ENCODE measurements at regions not wholly inside any gene's neighbourhood (a gene's known extent, or its start where the extent isn't known, plus 50 kb on each side); places are given as distances from the start of the nearest gene placed in this dataset.
"Not testable (repeated sequence)": the region's sequence is repeated elsewhere in the genome, so short reads cannot be mapped to it uniquely, and the experiment has no call there.

DNA sequence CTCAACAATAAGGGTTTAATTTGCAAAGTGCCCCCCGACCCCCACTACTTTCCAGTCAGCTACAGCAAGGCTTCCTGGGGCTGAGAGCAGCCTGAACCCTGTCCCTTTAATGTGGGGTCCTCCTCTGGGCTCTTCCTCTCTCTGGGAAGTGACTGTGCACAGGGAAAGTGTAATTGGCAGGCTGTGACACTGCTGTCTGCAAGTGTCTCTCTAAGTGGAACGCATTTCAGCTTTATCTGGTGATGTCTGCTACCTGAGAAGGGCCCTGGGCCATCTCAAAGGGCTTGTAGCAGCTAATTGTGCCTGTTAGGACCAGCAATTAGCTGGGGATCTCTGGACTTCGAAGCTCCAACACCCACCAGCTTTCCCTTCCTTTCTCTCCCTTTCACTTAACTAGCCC lies 406.6 kb downstream of the TSHZ3 start:
- no peak for DNase-seq

DNA sequence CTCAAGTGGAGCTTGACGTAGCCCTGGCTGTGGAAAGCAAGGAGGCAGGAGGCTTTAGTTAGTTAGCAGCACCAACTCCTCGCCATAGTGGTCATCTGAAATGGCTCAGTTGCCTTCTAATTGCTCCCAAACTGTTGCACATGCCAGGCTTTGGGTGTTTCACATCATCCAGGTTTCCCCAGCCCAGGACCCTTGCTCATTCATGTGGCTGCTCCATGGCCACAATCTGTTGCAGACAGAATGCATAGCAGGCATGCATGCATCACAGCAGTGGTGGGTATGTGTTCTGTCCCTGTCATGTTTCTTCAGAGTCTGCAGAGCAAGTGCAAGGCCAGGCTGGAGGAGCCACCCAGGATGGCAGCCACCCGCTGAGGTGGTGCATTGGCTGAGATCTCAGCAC lies 407.6 kb downstream of the TSHZ3 start:
- DNase-seq: no peak

DNA sequence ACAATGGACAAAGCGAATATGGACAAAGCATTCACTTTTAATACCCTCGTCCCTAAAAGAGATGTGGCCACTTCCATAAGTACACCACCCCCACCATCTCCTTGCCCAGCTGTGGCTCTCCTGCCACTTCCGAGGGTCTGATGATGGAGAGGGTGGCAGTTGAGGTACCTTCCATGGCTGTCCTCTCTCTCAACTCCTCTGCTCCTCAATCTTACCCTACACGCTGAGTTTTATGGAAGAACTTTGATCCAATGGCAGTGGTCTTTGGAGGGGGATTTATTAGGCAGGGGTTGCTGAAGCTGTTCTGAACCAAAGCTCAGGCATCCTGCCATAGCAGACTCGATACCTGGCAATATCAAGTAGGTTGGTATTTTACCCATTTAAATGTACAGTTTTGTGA lies 413.0 kb downstream of the TSHZ3 start:
- DNase-seq: no peak

DNA sequence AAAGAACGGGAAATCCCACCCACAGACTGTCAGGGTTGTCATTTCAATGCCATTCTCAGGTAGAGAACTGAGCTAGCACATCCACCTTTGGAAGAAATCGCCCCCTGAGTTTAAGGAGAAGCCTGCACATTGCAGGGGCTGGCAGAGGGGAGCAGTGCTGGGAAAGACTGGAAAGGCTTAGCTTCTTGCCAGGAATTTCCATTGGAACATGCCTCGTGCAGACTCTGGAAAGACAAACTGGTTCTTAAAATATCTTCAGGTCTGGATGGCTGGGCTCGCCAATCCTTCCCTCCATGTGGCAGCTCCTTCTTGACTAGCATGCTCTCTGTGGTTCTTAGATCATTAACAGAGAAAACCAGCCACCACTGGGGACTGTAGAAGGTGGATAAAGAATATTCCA lies 414.1 kb downstream of the TSHZ3 start:
- DNase-seq: no peak

DNA sequence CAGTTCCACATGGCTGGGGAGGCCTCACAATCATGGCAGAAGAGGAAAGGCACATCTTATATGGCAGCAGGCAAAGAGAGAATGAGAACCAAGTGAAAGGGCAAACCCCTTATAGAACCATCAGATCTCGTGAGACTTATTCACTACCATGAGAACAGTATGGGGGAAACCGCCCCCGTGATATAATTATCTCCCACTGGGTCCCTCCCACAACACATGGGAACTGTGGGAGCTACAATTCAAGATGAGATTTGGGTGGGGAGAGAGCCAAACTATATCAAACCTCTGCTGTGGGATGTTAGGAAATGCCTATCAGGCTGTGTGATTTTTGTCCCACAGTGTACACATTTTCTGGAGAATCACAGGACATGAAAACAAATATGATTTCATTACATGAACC lies 415.8 kb downstream of the TSHZ3 start:
- DNase-seq: not testable (repeated sequence)

DNA sequence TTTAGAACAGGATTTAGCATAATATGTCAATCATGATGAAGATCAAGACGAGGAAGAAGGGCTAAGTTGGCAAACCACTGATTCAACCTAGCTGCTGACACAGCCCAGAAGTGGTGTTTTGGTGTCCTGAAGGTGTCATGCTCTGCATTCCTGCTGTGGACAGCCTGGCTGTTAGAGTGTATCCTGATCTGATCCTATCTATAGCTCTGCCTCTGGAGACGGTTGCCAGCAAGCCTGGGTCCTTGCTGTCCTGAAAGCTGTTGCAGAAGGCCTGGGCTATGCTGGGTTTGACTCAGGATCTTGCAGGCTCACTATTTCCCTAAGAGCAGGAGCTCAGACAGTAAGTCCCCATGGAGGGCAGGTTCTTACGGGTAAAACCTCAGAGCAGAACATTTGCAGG lies 416.4 kb downstream of the TSHZ3 start:
- DNase-seq: no peak

DNA sequence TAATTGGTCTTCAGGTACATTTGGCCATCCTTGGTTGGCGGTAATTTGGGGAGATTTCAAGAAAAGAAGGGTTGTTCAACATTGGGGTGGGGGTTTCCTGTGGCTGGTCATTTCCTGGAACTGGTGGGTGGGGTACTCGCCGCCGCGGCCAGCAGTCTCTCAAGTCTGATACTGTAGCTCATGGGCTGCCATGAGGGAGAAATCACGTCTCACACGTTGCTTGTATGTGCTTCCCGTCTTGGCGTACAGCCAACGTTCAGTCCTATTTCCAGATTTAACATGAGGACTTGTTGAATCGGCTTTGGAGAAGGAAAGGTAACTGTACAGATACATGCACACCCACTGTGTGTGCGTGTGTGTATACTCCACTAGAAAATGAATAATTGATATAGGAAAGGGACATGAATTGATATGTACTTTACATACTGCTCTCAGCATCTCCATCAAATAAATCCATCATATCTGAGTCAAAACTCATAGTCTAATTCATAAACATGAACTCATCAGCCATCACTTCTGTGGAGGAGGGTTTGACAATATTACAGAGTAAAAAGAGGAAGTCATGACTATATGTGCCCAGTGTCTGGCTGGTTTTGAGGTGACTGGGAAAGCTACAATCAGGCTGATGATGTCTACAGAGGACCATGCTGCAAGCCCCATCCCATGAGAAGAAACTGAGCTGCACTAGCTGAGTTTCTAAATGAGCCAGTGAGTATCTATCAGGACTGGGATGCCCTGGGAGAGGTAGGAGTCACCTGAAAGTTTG lies 418.1 kb downstream of the TSHZ3 start:
- no peak for DNase-seq

DNA sequence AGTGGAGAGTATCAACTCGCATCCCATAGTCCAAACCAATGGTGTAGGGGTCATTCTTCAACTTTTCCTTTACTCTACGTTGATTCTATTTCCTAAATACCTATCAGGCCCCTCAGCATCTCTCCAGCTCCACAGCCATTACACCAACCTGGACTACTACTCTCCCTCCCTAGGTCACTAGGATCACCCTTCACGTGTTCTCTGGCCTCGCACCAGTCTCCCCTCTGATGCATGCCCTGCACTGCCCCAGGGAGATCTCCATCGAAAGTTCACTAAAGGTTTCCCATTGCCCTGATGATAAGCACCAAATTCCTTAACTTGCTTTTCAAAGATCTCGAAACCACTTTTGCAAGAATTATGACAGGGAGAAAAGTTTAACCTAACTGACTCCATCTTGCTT lies 421.5 kb downstream of the TSHZ3 start:
- DNase-seq: no peak

DNA sequence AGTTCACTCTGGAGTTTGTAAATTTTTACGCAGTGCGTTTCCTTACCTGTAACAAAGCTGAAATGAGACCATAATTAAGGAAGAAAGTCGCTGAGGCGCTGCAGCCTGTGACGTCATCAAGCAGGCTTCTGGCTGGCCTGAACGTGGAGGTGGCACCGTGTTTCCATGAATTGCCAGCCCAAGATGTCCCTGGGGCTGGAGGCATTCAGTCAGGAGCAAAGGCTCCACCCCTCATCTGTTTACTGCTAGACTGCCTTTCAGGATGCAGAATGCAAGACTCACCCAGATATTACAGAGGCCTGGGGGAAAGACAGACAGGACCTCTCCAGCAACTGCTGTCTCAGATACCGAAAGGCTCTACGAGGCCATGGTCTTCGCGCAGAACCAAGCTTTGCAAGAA lies 424.6 kb downstream of the TSHZ3 start:
- DNase-seq: no peak

DNA sequence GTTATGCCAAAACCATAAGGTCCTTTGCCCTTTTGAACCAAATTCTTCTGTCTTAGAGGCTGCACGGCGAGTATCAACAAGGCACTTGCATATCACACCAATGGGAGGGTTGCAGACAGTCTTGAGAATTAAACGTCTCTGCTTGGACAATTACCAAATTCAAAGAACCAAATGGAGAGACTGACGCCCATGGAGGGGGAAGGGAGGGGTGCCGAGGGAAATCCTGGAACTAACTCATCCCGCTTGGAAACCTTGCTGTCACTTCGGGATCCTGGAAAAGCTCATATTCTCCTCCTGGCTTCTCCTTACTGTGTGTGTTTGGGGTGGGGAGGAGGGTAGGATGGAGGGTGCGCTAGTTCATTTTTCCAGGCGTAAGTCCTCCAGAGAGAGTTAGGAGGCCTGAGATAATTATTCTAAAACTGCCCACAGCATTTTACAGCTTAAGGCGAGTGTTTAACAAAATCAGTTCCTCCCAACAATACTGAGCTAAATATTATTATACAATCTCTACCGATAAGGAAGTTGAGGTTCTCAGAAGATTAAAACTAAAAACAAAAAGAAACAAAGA lies 425.1 kb downstream of the TSHZ3 start:
- no peak for DNase-seq

DNA sequence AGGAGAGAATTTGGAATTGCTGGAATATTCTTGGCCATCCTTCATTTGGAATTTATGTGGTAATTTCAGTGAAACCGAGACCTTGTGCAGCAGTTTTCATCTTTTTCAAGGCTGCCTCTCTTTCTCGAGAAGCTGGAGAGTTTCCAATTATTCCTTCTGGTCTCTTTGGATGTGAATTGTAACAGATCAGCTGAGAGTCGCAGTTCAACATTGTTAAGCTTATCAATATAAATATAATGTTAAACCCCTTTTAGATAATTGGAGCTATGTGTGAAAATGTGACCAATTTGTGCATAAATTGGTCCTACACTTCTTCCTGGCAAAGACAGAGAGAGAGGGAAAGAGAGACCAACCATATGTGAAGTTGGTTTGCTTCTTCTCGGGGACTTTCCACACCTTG lies 425.6 kb downstream of the TSHZ3 start:
- no peak for DNase-seq

DNA sequence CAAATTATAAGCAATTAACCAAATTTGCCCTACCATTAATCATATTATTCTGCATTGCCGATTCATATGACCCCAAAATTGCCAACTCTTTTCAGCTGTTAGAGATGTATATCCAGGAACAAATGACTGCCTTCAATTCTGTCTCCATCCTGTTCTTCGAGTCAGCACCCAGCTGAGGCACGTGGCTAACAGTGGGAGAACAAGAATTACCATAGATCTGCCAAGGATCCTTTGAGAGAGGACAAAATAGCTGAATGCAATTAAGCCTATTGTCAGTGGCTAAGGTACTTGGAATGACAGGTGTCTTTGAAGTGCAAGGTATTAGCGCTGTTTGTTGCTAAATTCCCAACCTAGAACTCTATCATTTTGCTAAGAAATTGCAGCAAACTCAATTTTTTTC lies 426.1 kb downstream of the TSHZ3 start:
- DNase-seq: no peak

DNA sequence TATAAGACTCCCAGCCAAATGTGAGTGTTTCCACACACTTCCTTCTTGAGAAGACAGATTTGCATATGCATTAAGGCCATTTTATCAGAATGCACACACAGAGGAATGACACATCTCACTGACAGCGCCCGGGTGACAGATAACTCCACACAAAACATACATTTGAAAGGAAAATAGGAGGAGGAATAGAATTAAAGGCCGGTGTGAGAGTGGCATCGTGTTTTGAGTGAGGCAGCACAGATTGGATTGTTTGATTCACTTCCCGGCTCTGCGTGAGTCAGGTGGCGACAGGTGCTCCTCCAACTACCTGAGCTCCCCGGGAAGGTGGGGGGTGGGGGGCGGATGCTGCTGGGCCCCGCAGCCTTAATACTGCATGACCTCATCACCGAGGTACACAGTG lies 429.0 kb downstream of the TSHZ3 start:
- DNase-seq: no peak

DNA sequence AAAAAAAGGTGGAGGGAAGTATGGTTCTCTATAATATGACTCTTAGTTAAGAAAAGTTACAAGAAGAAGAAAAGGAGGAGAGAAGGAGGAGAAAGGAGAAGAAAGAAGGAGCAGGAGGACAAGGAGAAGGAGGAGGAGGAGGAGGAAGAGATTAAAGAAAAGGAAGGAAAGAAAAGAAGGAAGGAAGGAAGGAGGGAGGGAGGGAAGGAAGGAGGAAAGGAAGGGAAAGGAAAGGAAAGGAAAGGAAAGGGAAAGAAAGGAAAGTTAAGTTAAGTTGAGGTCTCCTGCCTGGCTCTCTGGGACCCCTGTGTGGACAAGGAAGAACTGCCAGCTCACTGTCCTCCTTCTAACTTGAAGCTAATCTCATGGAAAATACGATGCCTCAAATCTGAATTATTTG lies 429.5 kb downstream of the TSHZ3 start:
- DNase-seq: no peak

DNA sequence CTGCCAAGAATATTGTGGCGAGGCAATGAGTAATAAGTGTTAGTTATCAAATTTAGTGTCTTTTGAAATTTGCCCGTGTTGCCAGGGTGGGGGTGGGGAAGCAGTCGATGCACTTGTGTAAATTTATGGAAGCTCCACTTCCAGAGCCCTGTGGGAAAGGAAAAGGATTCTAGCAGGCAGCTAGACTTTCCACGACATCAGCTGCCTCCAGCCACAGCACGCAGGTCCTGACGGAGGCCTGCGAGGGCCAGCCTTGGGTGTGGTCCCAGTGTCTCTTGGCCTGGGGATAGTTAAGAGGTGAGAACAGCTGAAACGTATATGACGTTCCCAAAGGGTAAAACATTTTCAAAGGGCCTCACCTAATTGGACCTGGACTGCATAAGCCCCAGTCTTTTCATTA lies 433.0 kb downstream of the TSHZ3 start:
- DNase-seq: no peak

DNA sequence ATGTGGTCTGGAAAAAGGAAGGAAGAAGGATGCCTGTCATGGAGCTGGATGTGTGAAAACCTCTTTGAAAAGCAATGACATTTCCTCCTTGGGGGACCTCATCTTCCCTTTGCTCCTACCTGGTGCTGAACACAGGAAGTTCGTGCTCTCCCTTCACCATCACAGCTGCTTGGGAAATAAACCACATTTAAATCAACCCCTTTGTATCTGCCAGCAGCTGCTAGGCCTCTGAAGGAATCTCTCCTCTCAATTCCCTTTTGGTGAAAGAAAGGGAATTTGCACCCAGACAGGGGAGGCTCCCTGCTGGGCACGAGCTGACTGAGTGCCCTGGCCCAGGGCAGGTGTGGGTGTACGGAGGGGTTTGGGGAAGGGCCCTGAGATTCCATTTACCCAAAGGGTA lies 437.7 kb downstream of the TSHZ3 start:
- no peak for DNase-seq

DNA sequence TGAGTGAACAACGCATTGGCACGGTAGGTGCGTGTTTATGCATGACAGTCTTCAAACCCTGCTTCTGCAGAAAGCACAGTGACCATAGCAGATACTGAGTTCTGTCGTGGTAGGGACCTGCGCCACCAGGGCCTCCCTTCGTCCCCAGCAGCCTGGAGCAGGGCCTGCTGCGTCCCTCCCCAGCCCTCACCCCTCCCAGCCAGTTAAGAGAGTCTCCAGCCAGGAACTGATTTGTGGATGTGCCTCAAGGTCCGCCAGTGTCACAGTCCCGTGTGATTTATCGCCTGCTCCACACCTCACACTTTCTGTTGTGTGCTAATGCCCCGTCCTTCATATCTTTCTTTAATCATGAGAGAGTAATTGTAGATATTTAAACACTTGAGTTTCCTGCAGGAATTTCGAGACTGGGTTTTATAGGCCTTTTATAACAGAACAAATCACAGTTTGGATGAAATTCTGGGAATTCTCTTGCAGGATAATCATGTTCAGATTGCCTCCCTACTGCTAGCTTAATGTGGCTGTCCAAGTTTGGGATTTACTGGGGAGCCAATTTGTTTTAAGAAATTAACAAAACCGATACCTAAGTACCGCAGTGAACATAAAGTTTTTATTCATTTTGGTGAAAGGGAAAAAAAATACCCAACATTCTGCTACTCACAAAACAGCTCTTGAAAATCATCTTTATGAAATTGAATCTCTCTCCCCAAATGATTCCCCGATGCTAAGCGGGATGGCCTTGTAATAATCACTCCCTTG lies 438.6 kb downstream of the TSHZ3 start:
- no peak for DNase-seq

DNA sequence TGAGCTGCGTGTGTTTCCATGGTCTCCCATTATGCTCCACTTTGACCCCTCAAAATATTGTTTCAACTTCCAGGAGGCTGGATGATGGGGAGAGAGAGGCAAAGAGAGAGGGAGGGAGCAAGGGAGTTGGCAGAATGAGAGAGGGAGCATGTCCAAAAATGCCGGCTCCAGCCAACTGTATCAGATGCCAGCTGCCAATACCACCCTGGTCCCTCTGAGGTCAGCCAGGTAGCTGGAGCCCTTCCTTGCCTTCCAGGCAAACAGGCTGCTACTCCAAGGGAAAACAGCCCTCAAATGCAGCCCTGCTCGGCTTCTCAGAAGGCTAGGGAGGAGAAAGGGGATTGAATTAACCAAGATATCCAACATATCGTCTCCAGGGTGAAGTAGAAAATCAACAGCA lies 440.0 kb downstream of the TSHZ3 start:
- DNase-seq: no peak

DNA sequence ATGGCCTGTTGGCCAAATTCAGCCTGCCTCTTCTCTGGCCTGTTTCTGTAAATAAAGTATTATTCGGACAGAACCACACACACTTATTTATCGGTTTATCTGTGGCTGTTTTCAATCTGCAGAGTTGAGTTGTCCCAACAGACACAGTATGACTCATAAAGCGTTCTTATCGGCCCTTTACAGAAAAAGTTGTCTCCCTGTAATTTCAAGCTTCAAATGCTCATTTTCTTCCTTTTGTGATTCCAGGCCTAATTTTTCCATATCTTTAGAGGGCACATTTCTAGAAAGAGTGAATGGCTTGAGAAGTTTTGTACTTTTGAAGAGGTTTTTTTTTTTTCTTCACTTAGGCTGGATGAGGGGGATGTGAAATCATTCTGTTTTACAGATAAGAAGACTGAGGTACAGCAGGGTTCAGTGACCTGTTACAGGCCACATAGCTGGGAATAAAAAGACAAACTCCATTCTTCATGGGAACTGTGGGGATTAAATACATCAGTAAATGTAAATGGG lies 440.9 kb downstream of the TSHZ3 start:
- DNase-seq: no peak

DNA sequence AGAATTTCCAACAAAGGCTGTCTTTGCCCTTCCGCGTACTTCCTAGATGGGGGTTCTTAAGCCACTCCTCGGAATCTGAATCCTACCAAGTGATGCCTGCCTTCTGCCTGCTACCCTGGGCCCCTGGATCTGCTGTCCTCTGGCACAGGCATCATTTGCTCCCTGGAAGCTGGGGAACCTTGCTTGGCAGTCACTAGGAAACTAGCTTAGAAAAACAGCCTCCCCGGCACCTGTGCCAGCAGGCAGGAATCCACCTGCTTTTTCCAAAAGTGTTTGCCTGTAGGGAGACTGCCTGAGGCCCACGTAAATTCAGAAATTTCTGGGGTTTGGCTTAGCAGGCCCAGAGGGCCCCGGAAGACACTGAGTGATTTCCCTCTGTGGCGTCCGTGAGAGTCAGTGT lies 442.4 kb downstream of the TSHZ3 start:
- no peak for DNase-seq

DNA sequence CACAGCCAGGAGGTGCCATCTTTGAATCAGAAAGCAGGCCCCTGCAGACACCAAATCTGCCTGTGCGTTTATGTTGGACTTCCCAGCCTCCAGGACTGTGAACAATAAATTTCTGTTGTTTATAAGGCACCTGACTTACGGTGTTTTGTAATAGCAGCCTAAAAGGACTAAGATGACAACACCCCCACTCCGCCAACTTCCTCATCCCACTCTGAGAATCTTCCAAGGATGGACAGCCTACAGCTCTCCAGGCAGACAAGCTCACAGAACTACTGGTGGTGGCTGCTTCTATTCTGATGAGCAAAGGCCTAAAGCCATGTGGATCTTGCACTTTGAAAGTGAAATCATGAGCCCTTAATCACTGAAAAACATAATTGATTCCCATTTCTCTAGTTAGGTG lies 449.2 kb downstream of the TSHZ3 start:
- DNase-seq: no peak

DNA sequence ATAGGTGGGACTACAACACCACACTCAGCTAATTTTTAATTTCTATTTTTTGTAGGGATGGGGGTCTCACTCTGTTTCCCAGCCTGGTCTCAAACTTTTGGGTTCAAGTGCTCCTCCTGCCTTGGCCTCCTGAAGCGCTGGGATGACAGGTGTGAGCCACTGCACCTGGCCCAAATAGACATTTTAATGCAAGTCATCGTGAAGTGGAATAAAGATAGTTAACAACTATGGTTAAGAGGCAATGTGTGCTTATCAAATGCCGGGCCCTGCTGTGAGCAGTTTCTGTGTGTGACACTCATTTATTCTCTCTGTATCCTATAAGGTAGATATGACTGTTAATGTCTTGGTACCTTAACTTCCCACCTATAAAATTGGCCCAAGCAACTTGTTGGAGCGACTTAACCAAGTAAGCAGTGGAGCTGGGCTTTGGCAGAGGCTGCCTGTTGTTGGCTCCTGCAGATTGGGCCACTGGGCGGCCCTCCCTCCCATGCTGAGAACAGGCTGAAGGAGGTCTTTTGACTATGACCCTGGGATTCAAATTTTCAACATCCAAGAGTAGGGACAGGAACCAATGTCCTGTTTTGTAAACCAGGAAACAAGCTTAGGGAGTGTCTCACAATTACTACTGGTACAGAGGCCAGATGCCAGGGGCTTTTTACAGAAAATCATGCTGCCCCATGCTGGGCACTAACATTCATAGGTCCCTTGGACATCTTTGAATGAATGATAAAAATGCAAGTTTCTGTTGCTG lies 450.7 kb downstream of the TSHZ3 start:
- no peak for DNase-seq

DNA sequence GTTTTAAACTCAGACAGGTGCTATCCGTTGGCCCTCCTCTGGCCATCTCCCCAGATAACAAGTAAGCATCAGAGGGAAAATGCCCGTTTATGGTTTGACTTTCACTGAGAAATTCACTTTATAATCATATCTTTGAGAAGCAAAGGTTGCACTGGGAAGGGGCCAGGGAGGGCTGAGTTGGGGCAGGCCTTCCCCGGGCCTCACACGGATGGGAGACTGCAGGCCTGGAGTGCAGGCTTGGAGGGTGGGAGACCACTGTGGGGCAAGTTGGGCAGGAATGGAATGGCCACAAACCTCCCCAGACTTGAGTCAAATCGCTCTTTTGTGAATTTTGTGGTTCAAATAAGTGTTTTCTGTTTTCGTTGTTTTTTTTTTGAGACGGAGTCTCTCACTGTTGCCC lies 451.7 kb downstream of the TSHZ3 start:
- no peak for DNase-seq

Data from fibroblast of skin of back (primary cell).